ENCODE measurements at regions not wholly inside any gene's neighbourhood (a gene's known extent, or its start where the extent isn't known, plus 50 kb on each side); places are given as distances from the start of the nearest gene placed in this dataset.

DNA sequence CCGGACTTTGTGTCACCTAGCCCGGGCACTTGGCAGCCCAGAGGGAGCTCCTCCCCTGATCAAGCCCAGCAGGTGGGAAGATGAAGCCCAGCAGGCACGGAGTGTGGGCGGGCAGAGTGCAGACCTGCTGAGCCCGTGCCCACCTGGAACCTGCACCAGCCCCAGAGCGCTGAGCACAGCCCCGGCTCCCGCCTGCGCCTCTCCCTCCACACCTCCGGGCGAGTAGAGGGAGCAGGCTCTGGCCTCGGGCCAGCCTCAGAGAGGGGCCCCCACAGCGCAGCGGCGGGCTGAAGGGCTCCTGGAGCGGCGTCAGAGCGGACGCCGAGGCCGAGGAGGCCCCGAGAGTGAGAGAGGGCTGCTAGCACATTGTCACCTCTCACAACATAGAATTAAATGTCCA is 257.7 kb downstream of the VGLL3 start:
- no peak for DNase-seq (ENCODE audit: low read depth in 2 of 2)

DNA sequence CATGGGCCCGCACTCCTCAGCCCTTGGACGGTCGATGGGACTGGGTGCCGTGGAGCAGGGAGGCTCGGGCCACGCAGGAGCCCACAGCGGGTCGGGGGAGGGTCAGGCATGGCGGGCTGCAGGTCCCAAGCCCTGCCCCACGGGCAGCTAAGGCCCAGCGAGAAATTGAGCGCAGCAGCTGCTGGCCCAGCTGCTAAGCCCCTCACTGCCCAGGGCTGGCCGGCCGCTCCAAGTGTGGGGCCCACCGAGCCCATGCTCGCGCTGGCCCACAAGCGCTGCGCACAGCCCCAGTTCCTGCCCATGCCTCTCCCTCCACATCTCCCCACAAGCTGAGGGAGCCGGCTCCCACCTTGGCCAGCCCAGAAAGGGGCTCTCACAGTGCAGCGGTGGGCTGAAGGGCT is 259.4 kb downstream of the VGLL3 start:
- DNase-seq (ENCODE audit: low read depth in 2 of 2) = no peak

DNA sequence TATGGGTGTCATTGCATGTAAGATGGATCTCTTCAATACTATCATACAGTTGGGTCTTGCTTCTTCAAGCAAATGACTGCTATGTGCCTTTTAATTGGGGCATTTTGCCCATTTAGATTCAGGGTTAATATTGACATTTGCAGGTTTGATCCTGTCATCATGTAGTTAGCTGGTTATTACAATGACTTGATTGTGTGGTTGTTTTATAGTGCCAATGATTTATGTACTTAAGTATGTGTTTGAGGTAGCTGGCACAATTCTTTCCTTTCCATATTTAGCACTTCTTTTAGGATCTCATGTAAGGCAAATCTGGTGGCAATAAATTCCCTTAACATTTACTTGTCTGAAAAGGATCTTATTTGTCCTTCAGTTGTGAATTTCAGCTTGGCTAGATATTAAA is 267.5 kb downstream of the VGLL3 start:
- DNase-seq (ENCODE audit: low read depth in 2 of 2) = no peak

DNA sequence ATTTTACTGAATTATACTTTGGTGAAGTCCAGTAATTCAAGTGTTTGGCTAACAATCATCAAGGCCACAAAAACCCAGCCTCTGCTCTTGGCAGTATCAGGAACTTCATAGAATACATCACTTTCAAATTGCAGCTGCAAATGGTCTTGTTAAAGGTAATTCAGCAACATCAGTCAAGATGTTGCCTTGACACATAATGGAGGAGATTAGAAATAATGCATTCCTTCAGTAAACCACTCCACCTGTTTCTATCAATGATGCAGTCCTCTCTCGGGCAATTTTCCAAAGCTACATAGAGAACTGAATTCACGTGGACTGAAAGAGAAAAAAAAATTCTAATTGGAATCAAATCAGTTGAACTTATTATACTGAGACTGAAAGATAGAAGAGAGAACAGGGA is 279.3 kb downstream of the VGLL3 start:
- no peak for DNase-seq (ENCODE audit: low read depth in 2 of 2)

DNA sequence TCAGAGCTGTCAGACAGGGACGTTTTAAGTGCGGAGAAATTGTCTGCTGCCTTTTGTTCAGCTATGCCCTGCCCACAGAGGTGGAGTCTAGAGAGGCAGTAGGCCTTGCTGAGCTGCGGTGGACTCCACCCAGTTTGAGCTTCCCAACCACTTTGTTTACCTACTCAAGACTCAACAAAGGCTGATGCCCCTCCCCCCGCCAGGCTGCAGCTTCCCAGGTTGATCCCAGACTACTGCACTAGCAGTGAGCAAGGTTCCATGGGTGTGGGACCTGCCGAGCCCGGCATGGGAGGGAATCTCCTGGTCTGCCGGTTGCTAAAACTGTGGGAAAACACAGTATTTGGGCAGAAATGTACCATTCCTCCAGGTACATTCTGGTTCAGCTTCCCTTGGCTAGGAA is 282.1 kb downstream of the VGLL3 start:
- no peak for DNase-seq (ENCODE audit: low read depth in 2 of 2)

DNA sequence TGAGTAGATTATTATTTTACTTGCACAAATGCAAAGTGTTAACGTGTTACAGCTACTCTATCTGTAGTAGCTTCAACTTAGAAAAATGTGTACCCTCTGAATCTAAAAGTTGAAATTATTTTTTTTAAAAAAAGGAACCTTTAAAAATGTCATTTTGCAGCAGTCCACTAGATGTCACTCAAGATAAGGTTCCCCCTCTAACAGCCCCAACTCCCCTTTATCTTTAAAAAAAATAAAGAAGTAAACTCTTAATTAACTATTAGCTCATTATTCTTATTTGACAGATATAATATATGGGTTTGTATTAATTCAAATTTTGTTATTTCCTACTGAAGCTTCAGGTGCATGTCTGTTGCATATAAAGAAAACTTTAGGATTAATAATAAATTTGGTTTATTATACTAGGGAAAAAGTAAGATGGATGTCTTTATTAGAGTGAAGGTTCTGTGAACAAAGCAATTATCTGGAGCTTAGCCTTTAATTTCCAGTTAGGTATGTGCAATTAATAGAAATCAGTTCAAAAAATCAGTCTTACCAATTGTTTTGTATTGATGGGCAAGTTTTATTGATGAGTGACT is 288.5 kb downstream of the VGLL3 start:
- DNase-seq (ENCODE audit: low read depth in 2 of 2) = peak; percentile 0 to 2

DNA sequence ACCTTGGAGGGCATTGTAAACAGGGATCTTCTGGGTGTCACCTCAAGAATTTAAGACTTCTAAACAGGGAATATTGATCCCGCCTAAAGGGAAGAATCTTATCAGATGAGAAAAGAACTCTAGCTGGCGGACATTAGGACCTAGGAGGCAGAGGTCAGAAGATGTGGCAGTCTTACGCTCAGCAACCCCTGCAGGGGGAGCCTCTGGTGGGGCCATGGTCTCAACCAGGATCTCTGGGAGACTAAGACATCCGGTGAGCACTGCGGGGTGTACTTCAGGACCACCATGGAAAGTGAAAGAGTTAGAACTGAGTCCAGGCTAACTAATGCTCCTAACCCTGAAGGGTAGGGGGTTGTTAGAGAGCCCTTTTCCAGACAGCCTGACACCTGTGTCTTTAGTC is 295.2 kb downstream of the VGLL3 start:
- DNase-seq (ENCODE audit: low read depth in 2 of 2) = no peak

DNA sequence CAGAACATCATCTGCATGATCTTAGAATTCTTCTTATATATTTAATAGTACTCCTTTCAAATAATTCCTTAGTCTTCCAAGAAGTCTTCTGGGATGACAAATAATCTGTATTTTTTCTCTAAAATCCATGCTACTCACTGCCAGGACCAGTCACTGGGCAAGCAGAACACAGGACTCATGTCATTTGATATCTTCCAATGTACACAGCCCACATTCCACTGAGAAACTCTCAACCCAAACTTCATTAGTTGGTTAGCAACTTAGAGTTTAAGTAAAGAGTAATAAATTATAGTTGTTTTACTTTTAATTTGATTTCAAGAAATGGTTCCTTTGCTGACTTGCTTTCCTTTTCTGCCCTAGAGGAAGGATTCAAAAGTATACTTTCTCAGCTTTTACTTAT is 317.0 kb downstream of the VGLL3 start:
- no peak for DNase-seq (ENCODE audit: low read depth in 2 of 2)

DNA sequence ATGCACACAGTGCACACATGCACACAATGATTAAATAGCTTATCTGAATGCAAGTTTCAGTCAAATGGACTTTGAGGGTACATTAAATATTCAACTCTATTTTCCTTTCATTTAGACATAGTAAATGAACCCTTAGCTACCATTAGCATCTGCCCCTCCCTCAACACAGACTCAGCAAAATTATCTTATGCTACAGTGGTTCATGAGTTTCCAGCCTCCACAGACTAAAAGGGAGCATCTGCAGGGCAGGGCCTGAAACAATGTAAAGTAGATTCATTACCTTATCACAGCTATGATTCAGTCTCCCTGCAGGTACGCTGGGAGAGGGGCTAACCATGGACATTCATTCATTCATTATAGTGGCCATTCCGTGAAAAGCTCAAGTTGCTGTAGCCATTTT is 329.1 kb downstream of the VGLL3 start:
- DNase-seq (ENCODE audit: low read depth in 2 of 2) = no peak

DNA sequence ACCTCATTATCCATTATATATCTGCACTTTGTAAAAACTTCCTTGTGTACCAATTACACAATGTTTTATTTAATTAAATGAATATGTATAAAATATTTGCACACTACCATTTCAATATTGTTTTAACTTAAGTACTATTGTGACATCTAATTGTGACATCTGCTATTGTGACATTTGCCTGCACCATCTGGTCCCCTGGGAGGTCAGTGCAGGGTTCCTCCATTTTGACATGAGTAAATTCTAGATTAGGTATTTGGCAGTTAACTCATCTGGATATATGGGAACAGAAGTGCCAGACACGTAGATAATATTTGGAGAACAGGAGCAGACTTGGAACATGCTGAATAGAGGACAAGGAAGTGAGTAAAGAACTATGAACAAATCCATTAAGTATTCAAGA is 332.1 kb downstream of the VGLL3 start:
- no peak for DNase-seq (ENCODE audit: low read depth in 2 of 2)

DNA sequence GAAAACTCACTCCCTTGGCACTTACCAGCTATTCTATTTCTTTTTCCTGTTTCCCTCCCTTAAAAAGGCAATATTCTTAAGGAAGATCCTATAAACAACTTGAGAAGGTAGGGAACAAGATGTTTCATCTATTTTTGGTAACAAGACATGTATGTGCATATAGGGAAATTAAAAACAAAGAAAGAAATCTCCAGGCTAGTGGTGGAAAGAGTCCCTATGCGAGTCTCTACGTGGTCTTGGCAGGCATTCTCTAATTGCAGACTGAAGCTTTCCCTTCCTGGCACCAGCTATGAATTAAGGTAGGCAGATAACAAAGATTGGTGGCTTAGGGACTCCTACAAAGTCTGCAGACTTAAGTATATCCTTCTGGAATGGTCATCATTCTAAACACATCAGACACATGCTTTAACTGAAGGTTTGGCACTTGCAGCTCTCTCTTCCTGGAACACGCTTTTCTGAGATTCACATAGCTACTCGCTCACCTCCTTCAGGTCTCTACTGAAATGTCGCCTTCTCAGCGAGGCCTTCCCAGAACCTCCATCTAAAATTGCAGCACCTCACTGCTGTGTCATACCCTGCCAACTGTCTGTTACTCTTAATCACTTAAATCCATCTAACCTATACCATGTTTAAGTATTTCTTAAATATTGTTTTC is 336.0 kb downstream of the VGLL3 start:
- no peak for DNase-seq (ENCODE audit: low read depth in 2 of 2)

DNA sequence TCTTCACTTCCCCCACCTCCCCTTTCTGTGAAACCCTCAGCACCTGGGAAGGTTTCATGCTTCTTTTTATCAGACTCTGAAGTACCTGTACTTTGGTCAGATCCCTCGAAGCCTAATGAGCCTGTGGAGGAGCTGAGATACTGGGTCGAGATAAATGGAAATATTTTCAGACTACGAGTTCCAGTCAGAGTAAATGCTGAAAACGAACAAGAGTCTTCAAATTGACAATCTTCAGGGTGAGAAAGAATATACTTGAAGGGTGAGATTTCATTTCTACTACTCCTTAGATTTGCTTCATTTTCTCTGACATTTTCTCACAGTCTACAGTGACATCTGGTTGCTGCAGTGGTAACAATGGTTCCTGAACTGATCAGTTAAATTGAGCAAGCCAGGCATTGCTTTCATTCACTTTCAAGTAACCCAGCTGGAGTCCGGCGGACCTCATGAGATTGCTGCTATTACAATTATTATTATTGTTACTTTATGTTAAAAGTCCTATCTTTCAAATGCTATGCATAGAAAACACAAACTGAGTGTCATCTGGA is 337.2 kb downstream of the VGLL3 start:
- no peak for DNase-seq (ENCODE audit: low read depth in 2 of 2)

DNA sequence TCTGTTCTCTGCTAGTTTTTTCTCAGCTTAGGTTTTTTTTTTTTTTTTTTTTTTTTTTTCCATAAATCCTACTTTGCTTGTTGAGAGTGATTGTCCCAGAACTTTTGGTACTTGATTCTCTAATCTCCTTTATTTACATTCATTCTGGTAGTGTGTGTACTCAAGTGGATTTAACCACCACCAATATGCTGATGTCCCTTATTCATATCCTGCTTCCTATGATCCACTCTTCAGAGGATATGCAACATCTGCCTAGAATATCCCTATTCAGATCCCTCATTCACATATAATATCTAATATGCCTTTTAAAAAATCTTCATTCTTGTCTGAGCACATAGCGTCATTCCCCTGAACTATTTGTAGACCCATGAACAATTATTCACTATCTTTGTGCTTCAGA is 342.9 kb downstream of the VGLL3 start:
- DNase-seq (ENCODE audit: low read depth in 2 of 2) = no peak

DNA sequence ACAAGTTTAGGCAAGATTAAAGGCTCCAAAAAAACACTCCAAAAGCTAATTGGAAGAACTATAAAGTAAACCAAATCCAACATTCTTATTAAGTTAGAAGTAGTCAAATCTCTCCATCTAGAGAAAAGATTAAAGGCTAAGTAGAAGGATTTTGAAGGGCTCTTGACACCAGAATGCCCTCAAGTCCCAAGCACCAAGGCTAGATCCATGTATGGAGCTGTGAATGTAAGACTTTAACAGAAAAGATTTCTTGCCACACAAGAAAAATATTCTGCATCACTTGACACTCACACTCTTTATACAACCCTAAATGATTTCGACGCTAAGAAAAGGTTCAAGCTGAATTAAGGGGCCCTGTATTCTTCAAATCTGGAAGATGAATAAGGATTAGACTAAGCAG is 345.2 kb downstream of the VGLL3 start:
- DNase-seq (ENCODE audit: low read depth in 2 of 2) = no peak

DNA sequence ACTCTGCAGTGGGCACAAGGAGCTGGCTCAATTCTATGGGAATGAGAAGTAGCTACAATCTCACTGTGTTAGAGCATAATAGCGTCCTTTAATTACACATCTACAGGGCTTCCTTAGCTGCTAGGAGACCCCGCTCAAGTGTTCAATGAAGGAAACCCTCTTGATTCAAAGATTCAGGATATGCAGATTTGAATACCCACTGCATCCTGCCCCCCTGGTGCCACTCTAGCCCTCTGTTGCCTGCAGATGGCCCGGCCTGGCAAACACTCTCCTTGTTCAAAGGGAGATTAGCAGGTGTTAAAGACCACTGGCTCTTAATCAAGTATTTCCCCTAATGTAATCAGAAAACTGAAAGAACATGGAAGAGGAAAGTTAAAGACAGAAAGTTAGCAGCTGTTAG is 356.6 kb downstream of the VGLL3 start:
- DNase-seq (ENCODE audit: low read depth in 2 of 2) = no peak

DNA sequence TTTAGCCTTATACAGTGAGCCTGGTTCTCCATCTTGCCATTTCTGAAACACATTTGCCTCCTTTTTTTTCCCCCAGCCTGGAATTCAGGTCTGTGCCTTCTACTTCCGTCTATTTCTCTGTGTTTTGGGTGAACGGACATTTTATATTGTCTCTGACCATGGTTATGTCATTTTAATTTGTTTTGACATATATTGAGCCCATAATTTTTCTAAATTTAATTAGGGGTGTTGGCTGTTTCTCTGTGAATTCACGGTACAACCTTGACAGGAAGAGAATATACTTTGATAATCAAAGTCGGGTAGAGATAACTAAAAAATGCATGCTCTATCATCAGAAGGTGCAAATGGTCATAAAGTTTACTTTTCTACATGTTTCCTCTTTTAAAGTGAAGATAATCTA is 361.4 kb downstream of the VGLL3 start:
- no peak for DNase-seq (ENCODE audit: low read depth in 2 of 2)

DNA sequence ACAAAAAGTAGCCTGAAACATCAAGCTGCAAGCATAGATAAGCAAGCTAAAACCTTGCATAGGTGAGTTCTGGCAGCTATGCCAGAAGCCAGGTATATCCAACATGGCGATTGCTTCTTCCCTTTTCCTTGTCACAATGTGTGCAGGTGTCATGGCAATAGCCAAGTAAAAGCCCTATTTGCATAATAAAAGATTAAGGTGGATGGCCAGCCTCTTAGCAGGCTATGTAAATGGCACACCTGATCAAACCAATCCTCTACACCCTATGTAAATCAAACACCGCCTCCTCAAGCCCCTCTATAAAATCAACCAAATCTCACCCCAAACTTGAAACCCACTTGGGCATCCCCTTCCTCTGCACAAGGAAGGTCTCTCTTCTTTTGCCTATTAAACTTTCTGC is 366.8 kb downstream of the VGLL3 start:
- no peak for DNase-seq (ENCODE audit: low read depth in 2 of 2)

DNA sequence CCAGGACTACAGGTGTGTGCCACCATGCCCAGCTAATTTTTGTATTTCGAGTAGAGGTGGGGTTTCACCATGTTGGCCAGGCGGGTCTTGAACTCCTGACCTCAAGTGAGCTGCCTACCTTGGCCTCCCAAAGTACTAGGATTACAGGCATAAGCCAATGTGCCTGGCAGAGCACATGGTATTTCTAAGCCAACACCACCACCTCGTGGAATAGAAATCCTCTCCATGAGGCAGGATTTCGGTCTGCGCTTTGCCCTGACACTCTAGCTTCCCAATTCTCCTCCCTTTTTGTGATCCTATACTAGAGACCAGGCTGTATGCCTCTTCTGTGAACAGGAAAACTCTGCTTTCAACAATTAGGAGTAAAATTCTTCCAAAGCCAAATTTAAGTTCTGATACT is 372.2 kb downstream of the VGLL3 start:
- DNase-seq (ENCODE audit: low read depth in 2 of 2) = no peak

DNA sequence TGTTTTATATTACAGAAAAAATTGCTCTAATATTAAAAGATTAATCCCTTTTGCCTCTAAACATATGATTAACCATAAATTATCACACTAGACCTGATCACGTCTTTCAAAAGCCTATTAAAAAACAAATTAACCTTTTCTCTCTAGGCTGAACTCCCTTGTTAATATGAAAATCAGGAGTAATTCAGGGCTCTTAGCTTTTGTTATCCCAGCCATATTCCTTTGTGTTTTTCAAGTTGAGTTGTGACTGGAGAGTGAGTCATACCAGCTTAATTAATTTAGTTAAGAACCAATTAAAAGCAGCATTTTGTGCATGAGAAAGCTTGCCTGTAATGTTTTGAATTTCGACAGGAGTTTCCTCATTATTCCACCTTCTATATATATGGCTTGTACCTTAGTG is 385.8 kb downstream of the VGLL3 start:
- DNase-seq (ENCODE audit: low read depth in 2 of 2) = no peak

DNA sequence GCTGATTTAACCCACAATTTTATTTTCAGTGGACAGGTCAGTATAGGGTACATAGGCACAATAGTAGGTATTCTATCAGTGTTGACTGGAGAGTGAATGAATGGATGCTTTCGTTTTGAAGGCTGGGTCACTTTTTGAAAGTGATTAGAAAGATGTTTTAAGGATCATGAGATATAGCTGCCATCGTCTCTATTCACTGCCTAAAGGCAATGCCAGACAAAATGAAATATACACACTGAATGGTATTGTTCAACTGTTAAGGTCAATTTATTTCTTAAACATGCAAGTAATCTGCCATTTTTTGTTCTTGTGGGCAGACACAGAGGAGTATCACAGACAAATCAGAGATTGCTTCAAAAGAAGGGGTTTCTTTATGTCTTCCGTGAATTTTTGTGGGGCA is 395.3 kb downstream of the VGLL3 start:
- no peak for DNase-seq (ENCODE audit: low read depth in 2 of 2)

DNA sequence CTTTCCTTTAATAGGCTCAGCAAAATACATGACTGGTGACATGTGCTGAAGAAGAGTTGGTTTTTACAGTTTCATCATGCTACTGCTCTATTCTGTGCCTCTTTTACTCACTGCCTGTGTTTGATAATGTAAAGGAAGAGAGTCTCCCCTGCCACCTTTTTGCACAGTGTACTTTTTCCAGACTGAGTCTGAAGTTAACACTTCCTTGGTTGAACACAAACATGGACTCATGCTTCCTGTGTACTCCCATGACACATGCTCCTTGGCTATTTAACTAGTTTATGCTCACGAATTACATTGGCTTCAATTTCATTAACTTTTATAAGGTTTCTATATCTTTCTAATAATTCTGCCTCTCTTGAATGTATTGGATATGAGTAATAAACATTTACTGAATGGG is 396.1 kb downstream of the VGLL3 start:
- no peak for DNase-seq (ENCODE audit: low read depth in 2 of 2)

DNA sequence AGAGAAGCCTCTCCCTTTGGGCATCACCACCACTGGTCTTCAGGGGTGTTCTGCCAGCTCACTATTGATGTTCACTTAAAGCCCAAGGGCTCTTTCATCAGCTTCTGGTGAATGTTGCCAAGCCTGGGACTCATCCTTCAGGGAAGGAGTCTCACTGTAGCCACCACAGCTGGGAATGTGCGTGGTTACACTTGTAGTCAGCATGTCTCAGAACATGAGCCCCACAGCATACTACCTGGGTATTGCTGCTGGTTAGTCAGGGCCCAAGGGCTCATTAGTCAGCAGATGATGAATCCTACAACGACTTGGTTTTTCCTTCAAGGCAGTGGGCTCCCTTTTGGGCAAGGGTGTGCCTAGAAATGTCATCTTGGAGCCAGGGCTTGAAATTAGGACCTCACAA is 412.9 kb downstream of the VGLL3 start:
- DNase-seq (ENCODE audit: low read depth in 2 of 2) = no peak

DNA sequence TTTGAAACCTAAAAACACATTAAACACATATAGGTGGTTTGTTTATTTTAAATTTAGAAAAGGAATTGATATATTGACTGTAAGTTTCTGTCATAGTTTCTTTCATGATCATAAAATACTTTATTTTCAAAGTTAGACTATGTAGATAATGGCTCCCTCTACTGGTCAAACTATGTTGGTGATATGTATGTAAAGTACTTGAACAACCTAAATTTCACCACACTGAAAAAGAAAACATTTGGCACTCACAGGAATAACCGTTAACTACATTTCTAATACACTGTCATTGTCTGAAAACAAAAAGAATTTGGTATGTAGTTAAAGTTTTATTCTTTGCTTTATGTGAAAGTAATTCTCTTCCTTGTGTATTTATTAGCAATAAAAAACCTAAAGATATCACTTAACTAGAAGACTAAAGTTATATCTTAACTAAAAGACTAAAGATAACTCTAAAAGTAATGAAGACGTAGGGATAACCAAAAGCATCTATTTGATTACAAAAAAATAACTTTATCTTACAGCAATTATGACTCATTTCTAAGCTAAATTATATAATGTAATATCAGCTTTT is 427.5 kb downstream of the VGLL3 start:
- DNase-seq (ENCODE audit: low read depth in 2 of 2) = peak; percentile 34 to 38

Measured in lung microvascular endothelial cell (primary cell).